NOMO-1 (cell line): ENCODE measurements at regions not wholly inside any gene's neighbourhood (a gene's known extent, or its start where the extent isn't known, plus 50 kb on each side); places are given as distances from the start of the nearest gene placed in this dataset.
"Not testable (repeated sequence)": the region's sequence is repeated elsewhere in the genome, so short reads cannot be mapped to it uniquely, and the experiment has no call there.

Source experiments
- DNase-seq, 2 experiments: peaks; one replicate each; lab custom pipeline; 2025; ENCODE audit not compliant: unreplicated experiment in 2 of 2; lab: John Stamatoyannopoulos, UW

DNA sequence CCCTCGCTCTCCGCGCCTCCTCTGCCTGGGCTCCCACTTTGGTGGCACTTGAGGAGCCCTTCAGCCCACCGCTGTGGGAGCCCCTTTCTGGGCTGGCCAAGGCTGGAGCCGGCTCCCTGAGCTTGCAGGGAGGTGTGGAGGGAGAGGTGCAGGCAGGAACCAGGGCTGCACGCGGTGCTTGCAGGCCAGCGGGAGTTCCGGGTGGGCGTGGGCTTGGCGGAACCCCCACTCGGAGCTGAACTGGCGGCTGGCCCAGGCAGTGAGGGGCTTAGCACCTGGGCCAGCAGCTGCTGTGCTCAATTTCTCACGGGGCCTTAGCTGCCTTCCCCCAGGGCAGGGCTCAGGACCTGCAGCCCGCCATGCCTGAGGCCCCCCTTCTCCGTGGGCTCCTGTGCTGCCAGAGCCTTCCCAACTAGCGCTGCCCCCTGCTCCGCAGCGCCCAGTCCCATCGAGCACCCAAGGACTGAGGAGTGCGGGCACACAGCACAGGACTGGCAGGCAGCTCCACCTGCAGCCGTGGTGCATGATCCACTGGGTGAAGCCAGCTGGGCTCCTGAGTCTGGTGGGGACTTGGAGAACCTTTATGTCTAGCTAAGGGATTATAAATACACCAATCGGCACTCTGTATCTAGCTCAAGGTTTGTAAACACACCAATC lies 200.2 kb upstream of the RIMS1 start:
- not testable (repeated sequence) for DNase-seq

DNA sequence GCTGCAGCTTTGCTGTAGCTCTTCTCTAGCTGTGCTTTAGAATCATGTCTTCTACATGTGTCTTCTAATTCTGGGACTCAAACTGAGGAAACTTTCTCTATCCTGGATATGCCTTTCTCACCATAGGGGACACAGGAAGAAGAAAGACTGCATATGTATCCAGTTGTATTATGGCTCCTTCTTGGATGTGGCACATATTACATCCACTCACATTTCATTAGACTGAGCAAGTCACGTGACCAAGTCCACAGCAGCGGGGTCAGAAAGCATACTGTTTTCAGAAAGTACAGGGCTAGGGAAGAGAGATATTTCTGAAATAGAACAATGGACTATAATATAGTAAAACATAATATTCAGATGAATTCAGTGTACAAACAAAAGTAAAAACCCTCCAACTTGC lies 187.6 kb upstream of the RIMS1 start:
- no peak for DNase-seq

GRCh38 chr6:71706523-71706922 lies 179.8 kb upstream of the RIMS1 start:
- DNase-seq: peak in 1 of 2 experiments; percentile 7

DNA sequence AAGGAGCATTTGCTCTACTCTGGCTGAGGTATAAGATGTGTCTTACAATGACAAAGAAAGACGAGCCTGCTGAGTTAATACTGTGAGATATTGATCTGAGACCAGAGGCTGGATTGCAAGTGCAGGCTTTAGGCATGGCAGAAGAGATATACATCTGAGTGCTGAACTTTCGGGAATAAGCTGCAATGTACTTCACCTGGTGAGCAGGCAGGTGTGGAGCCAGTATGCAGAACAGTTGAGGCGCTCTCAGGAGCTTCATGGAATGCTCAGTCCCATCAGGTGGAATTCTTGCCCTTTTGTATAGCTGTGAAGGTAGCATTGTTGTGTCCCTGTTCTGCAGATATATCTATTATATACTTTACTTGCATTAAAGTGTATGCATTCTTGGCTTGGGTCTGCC lies 179.3 kb upstream of the RIMS1 start:
- no peak for DNase-seq

DNA sequence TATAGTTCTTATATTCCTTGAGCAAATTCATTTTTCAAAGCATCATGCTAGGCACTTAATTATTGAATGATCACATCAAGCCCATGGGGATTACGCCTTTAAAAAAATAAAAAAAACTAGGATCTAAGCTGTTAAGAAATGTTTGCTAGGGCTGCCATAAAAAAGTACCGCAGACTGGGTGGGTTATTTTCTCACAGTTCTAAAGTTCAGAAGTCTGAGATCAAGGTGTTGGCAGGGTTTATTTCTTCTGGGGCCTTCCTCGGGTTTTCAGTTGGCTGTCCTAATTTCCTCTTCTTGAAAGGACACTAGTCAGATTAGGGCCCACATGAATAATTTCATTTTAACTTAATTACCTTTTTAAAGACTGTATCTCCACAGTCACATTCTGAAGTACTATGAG lies 165.6 kb upstream of the RIMS1 start:
- no peak for DNase-seq

DNA sequence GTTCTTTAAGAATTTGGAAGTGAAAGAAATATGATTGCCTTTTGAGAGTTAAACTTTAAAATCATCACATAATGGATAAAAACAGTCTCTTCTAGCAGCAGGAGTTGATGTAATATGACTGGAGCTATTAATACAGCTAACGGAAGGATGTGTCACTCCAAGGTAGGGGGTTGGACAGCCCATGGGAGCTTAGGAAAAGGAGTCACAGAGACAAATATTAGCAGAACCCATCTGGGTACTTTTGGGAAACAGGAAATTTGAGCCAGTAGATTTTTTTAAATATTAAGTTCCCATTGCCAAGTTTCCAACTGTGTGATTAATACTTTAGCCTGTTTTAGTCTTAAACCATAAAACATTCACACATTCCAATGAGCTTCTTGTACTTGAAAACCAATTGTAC lies 164.7 kb upstream of the RIMS1 start:
- DNase-seq: no peak

DNA sequence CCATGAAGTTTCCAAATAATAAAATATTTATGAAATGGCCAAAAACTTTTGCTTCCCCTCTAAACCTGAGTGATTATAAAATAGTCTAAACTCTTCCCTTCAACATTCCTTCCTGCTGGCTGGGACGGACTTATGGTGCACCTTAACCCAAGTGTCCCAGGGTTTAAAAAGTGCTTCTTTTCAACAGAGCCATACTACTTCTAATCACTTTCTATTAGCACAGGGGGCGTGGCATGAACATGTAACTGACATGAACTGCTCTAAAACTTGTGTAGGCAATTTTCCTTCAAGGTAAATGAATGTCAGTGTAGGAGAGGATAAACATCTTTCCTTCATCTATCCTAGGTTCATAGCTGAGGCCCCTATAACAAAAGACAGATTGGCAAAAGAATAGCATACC lies 163.6 kb upstream of the RIMS1 start:
- no peak for DNase-seq

DNA sequence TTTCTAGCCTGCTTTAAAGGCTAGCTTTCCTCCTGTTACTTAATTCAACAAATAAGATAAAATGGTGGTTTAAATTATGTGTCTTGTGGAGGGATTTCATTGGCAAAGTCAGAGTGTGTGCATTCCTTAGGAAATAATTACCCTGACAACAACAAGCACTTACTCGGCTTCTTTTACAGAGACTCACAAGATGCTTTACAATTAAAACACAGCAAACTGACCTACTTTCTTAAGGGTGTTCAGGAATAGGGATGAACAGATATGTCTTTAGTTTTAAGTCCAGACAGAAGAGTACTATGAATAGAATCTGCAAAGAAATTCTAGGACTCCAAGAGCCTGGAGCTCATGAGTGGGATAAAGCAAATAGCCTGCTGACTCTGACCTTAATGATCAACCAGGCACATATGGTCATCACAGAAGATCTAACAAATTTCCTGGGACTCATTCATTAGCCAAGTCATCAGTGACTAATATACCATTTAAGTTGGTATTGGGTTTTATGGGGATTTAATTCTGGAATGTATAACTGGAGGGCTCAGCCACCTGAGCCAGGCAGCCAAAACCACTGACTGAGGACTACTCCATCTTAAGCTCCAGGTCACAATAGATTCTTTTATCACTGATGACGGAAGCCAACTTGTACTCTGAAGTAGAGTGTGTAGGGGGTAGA lies 161.8 kb upstream of the RIMS1 start:
- no peak for DNase-seq

DNA sequence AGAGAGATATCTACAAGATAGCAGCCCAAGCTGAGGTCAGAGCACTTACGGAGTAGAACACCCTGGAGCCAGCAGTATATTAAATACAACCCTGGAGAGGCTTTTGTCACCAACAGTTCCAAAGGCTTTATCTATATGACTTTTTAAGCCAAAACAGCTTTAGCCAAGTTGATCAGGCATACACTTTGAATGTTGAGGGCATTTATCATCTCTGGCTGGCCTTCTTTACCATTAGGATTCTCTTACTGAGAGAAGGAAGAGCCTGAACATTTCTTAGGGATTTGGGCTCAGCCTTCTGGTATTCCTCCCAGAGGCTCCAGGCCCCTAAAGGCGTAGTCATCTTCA lies 161.3 kb upstream of the RIMS1 start:
- no peak for DNase-seq

- DNase-seq: no peak
Measured at GRCh38 chr6:71726121-71726520, 160.2 kb upstream of the RIMS1 start.

DNA sequence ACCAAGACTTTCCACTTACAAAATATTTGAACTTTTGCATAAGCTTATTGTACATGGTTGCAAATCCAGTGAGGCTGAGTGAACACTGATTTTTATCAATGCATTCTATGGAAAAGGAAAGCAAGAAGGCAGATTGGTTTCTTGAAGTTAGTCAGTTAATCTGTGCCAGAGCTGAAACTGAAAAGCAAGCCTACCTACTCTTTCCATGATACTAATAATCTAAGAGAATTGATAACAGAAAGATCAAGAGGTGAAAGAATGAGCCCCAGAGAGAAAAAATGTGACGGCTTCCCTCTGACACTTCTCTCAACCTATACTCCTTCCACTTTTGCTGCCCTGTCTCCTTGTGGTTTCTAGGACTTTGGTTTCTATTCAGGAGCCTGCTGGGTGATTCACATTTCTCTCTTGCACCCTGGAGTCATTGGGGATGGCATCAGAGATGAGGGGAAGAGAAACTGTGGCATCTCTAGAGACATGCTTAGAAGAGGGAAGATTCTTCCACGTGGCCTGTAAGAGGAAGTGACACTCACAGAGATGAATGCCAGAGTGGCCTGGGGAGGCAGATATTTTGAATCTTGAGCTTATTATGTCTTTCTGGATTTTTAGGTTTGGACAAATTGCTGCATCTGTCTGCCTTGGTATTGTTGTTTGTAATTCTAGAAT lies 158.6 kb upstream of the RIMS1 start:
- peak in 1 of 2 experiments; percentile 59 for DNase-seq

- no peak for DNase-seq
Measured at GRCh38 chr6:71730284-71730683, 156.1 kb upstream of the RIMS1 start.

GRCh38 chr6:71733970-71734899 lies 152.1 kb upstream of the RIMS1 start:
- DNase-seq: no peak

GRCh38 chr6:71737953-71738352 lies 148.4 kb upstream of the RIMS1 start:
- no peak for DNase-seq

DNA sequence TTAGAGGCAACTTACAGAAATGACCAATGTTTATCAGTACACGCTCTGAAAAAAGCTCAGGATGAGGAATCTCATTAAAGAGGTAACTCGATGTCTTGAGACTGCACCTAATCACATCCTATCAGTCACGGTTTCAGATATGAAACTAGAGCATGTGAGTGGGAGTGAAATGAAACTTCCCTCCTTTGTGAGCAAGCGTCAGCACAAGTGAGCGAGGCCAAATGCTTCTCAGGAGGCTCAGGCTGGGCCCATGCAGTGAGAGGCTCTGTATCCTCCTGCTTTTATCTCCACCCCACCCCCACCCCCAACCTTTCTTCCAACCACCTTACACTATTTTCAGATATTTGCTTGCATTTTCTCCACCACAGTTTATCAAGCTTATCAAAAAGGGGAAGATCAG lies 140.8 kb upstream of the RIMS1 start:
- DNase-seq: no peak

- DNase-seq: no peak
Measured at GRCh38 chr6:71766146-71766760, 120.1 kb upstream of the RIMS1 start.

GRCh38 chr6:71766796-71767195 lies 119.6 kb upstream of the RIMS1 start:
- no peak for DNase-seq

DNA sequence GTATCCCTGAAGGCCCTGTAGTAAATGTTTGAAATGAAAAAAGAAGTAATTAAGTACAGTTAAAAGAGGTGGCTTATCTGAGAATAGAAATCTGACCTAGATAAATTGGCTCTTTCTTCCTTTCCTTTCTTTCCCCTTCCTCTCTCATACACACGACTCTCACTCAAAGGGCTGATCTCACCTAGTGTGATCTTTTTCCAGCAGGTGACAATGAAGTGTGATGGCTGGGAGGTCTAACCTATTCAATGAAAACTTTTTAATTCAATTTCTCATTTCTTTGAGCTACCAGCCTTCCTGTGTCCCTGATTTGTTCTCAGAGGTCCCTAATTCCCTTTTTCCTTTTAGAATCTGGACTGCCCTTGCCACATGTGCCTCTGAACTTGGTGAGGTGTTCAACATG lies 118.0 kb upstream of the RIMS1 start:
- no peak for DNase-seq

DNA sequence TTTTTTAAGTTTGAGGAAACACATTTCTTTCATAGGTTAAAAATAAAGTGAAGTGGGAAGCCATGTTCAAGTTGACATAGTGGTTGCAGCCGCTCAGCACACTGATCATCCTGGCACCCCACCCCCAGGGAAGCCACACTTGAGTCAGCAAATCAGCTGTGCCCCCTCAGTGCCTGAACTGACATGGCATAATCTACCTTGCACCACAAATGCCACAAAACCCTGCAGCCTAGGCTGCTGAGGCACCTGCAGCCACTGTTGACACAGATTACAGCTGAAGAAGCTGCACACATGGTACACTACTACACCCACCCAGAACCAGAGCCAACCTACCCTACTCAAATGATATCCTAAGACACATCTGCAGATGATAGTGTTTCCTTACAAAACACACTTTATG lies 77.5 kb upstream of the RIMS1 start:
- DNase-seq: no peak

- DNase-seq: no peak
Measured at GRCh38 chr6:71810880-71811279, 75.5 kb upstream of the RIMS1 start.

DNA sequence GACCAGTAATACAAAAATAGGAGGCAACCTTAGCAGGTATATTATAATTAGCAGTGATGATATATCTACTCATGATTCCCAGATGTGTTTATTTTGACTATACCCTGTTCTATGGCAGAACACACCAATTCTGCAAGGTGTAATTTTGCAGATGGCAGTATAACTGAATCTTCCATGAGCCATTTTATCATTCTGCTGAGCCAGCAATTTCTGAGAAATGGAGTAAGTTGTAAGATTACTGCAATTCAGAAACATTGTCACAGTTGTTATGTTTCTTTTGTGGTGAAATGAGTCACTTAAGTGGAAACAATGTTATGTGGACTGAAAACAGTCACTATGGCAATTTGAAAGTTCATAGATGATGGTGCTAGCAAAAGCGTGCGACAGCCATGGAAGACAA lies 63.7 kb upstream of the RIMS1 start:
- DNase-seq: no peak
